Mesendoderm (in vitro differentiated cells): ENCODE measurements at regions not wholly inside any gene's neighbourhood (a gene's known extent, or its start where the extent isn't known, plus 50 kb on each side); places are given as distances from the start of the nearest gene placed in this dataset.
A peak's percentile ranks its signal among the peaks of the same experiment; 100 is the strongest.
"Not testable (repeated sequence)": the region's sequence is repeated elsewhere in the genome, so short reads cannot be mapped to it uniquely, and the experiment has no call there.

Experiments used
- DNase-seq: peaks from one replicate; pipeline ENCODE4 v3.0.0; 2013
- H2AK5ac ChIP-seq: 2 replicates; pipeline ENCODE4 v1.6.1; 2013; ENCODE audit warnings: low read length, inconsistent platforms
- H2BK120ac ChIP-seq: 2 replicates; pipeline ENCODE4 v1.6.1; 2013; ENCODE audit warnings: low read depth, mild to moderate bottlenecking, low read length, moderate library complexity, mixed read lengths
- H2BK15ac ChIP-seq: replicated peaks from 2 replicates; pipeline ENCODE4 v1.6.1; 2013; ENCODE audit warnings: low read depth, mild to moderate bottlenecking, moderate library complexity
- H2BK5ac ChIP-seq: 2 replicates; pipeline ENCODE4 v1.6.1; 2013; ENCODE audit warnings: low read length, inconsistent platforms
- H3K18ac ChIP-seq: 2 replicates; pipeline ENCODE4 v1.6.1; 2013; ENCODE audit warnings: mild to moderate bottlenecking, low read length, mixed read lengths
- H3K23ac ChIP-seq: one replicate; pipeline ENCODE4 v1.6.1; 2013; ENCODE audit warnings: low read length
- H3K27ac ChIP-seq: 2 replicates; pipeline ENCODE4 v1.5.1; 2013; ENCODE audit warnings: low read depth, mild to moderate bottlenecking, inconsistent platforms, low read length, moderate library complexity
- H3K27me3 ChIP-seq: 2 replicates; pipeline ENCODE4 v1.6.1; 2013; ENCODE audit warnings: low read length, control low read depth, mild to moderate bottlenecking, inconsistent platforms; ENCODE audit not compliant: insufficient read depth, poor library complexity
- H3K36me3 ChIP-seq: 2 replicates; pipeline ENCODE4 v1.6.1; 2013; ENCODE audit warnings: low read length, inconsistent platforms; ENCODE audit not compliant: control insufficient read depth, insufficient read depth
- H3K4ac ChIP-seq: one replicate; pipeline ENCODE4 v1.6.1; 2013; ENCODE audit warnings: low read depth, mild to moderate bottlenecking, low read length, moderate library complexity
- H3K4me1 ChIP-seq: 2 replicates; pipeline ENCODE4 v1.6.1; 2013; ENCODE audit warnings: low read depth, low read length, inconsistent platforms; ENCODE audit not compliant: control insufficient read depth
- H3K4me2 ChIP-seq: 2 replicates; pipeline ENCODE4 v1.6.1; 2013; ENCODE audit warnings: low read length
- H3K4me3 ChIP-seq: 2 replicates; pipeline ENCODE4 v1.5.1; 2013; ENCODE audit warnings: mild to moderate bottlenecking, low read length
- H3K56ac ChIP-seq: one replicate; pipeline ENCODE4 v1.6.1; 2013; ENCODE audit warnings: low read length
- H3K79me1 ChIP-seq: 2 replicates; pipeline ENCODE4 v1.6.1; 2013; ENCODE audit warnings: low read length, inconsistent platforms
- H3K79me2 ChIP-seq: 2 replicates; pipeline ENCODE4 v1.6.1; 2013; ENCODE audit warnings: mild to moderate bottlenecking, low read length; ENCODE audit not compliant: control insufficient read depth, insufficient read depth
- H3K9ac ChIP-seq: 2 replicates; pipeline ENCODE4 v1.6.1; 2013; ENCODE audit warnings: low read length, inconsistent platforms
- H4K5ac ChIP-seq: one replicate; pipeline ENCODE4 v1.6.1; 2013; ENCODE audit warnings: low read length
- H4K8ac ChIP-seq: one replicate; pipeline ENCODE4 v1.6.1; 2013; ENCODE audit warnings: low read depth, mild to moderate bottlenecking, control low read depth, low read length, moderate library complexity
- WGBS: extraction: QIAGEN DNeasy Blood & Tissue Kit; methylation state at CpG from one replicate; pipeline ENCODE4 v1.1.7; 2013; ENCODE audit warnings: low lambda C conversion rate, missing lambda C conversion rate; ENCODE audit not compliant: insufficient coverage; ENCODE audit errors: extremely low coverage; 5-methylcytosine and 5-hydroxymethylcytosine counted together

GRCh38 chr1:200257235-200257634 lies 152.6 kb downstream of the ZNF281 start:
- H2BK120ac ChIP-seq, result no peak overlapping the region
- no peak overlapping the region for H3K56ac ChIP-seq
- no peak overlapping the region for H2AK5ac ChIP-seq
- no peaks in the 10 kb centered on the region for H3K79me2 ChIP-seq
- no peak overlapping the region for H2BK15ac ChIP-seq
- no peak overlapping the region for H3K4me3 ChIP-seq
- H3K27me3 ChIP-seq, result no peaks in the 10 kb centered on the region
- WGBS, result no CpG with 5 or more reads among the region's 10 CpGs
- no peak overlapping the region for H4K5ac ChIP-seq
- H3K18ac ChIP-seq, result no peak overlapping the region
- H3K27ac ChIP-seq, result no peak overlapping the region
- no peak overlapping the region for H3K9ac ChIP-seq
- peak; percentile 7 for DNase-seq
- H3K36me3 ChIP-seq, result no peaks in the 10 kb centered on the region
- H2BK5ac ChIP-seq, result no peak overlapping the region
- no peaks in the 10 kb centered on the region for H3K79me1 ChIP-seq
- no peaks in the 10 kb centered on the region for H3K4me1 ChIP-seq
- H3K4me2 ChIP-seq, result no peak overlapping the region
- H3K23ac ChIP-seq, result no peak overlapping the region
- H4K8ac ChIP-seq, result no peak overlapping the region
- no peak overlapping the region for H3K4ac ChIP-seq

GRCh38 chr1:200254602-200255001 lies 155.2 kb downstream of the ZNF281 start:
- H3K27ac ChIP-seq, H3K36me3 ChIP-seq, H3K4me3 ChIP-seq, DNase-seq, H3K4me2 ChIP-seq, H2BK5ac ChIP-seq, H2BK120ac ChIP-seq, H3K18ac ChIP-seq, H4K5ac ChIP-seq, H3K79me2 ChIP-seq, H3K79me1 ChIP-seq, H4K8ac ChIP-seq, H3K56ac ChIP-seq, H3K4me1 ChIP-seq, H2BK15ac ChIP-seq, H3K23ac ChIP-seq, H2AK5ac ChIP-seq, H3K9ac ChIP-seq, H3K27me3 ChIP-seq, H3K4ac ChIP-seq: not testable (repeated sequence)
- WGBS, result 100% methylated on average over 2 of the region's 9 CpGs

GRCh38 chr1:200253774-200254495 lies 155.9 kb downstream of the ZNF281 start:
- no peaks in the 10 kb centered on the region for H3K4me1 ChIP-seq
- no peak overlapping the region for H2BK5ac ChIP-seq
- no peaks in the 10 kb centered on the region for H3K27me3 ChIP-seq
- no peak overlapping the region for H2AK5ac ChIP-seq
- no peak overlapping the region for H4K8ac ChIP-seq
- no peak overlapping the region for H4K5ac ChIP-seq
- H3K27ac ChIP-seq, result no peak overlapping the region
- H3K23ac ChIP-seq, result peak overlapping the region; percentile 9
- no peak overlapping the region for H3K4me3 ChIP-seq
- H3K4ac ChIP-seq, result no peak overlapping the region
- H3K4me2 ChIP-seq, result no peak overlapping the region
- no peaks in the 10 kb centered on the region for H3K36me3 ChIP-seq
- peak; percentile 6 for DNase-seq
- H2BK15ac ChIP-seq, result no peak overlapping the region
- WGBS, result no CpG with 5 or more reads among the region's 7 CpGs
- no peaks in the 10 kb centered on the region for H3K79me2 ChIP-seq
- no peak overlapping the region for H3K56ac ChIP-seq
- H3K9ac ChIP-seq, result no peak overlapping the region
- H2BK120ac ChIP-seq, result no peak overlapping the region
- no peak overlapping the region for H3K18ac ChIP-seq
- H3K79me1 ChIP-seq, result no peaks in the 10 kb centered on the region

- Histone ChIP-seq H3K27ac (no peak overlapping the region), H4K5ac (no peak overlapping the region), H3K4ac (no peak overlapping the region), H3K56ac (no peak overlapping the region), H3K27me3 (no peaks in the 10 kb centered on the region), H3K79me1 (no peaks in the 10 kb centered on the region), H3K4me3 (no peak overlapping the region), H2BK15ac (no peak overlapping the region), H4K8ac (no peak overlapping the region), H3K9ac (no peak overlapping the region), H3K4me2 (no peak overlapping the region), H3K4me1 (no peaks in the 10 kb centered on the region), H2BK120ac (no peak overlapping the region), H3K18ac (no peak overlapping the region), H2BK5ac (no peak overlapping the region), H3K36me3 (no peaks in the 10 kb centered on the region), H3K79me2 (no peaks in the 10 kb centered on the region), H2AK5ac (no peak overlapping the region), H3K23ac (no peak overlapping the region)
- WGBS, result no CpG with 5 or more reads among the region's 5 CpGs
- no peak for DNase-seq
Measured at GRCh38 chr1:200252531-200252930, 157.3 kb downstream of the ZNF281 start.

GRCh38 chr1:200250469-200250868 lies 159.4 kb downstream of the ZNF281 start:
- H3K4me3 ChIP-seq, result no peak overlapping the region
- no peaks in the 10 kb centered on the region for H3K79me2 ChIP-seq
- H2BK5ac ChIP-seq, result no peak overlapping the region
- H3K9ac ChIP-seq, result no peak overlapping the region
- no peaks in the 10 kb centered on the region for H3K36me3 ChIP-seq
- no peak overlapping the region for H2BK120ac ChIP-seq
- H3K56ac ChIP-seq, result no peak overlapping the region
- no peak overlapping the region for H3K23ac ChIP-seq
- H4K5ac ChIP-seq, result no peak overlapping the region
- H3K18ac ChIP-seq, result no peak overlapping the region
- no peak overlapping the region for H4K8ac ChIP-seq
- H3K79me1 ChIP-seq, result no peaks in the 10 kb centered on the region
- no peak overlapping the region for H3K4ac ChIP-seq
- no CpG with 5 or more reads among the region's 5 CpGs for WGBS
- no peak overlapping the region for H2BK15ac ChIP-seq
- H2AK5ac ChIP-seq, result no peak overlapping the region
- H3K4me2 ChIP-seq, result no peak overlapping the region
- H3K4me1 ChIP-seq, result no peaks in the 10 kb centered on the region
- H3K27ac ChIP-seq, result no peak overlapping the region
- H3K27me3 ChIP-seq, result no peaks in the 10 kb centered on the region
- DNase-seq, result no peak

- no peak overlapping the region for H3K4ac ChIP-seq
- no peaks in the 10 kb centered on the region for H3K79me2 ChIP-seq
- H3K36me3 ChIP-seq, result no peaks in the 10 kb centered on the region
- H4K5ac ChIP-seq, result no peak overlapping the region
- H2BK15ac ChIP-seq, result no peak overlapping the region
- H2AK5ac ChIP-seq, result no peak overlapping the region
- H3K9ac ChIP-seq, result no peak overlapping the region
- no peak overlapping the region for H2BK120ac ChIP-seq
- no peak overlapping the region for H3K56ac ChIP-seq
- no peak overlapping the region for H2BK5ac ChIP-seq
- H3K4me2 ChIP-seq, result no peak overlapping the region
- no peak overlapping the region for H3K27ac ChIP-seq
- no peak overlapping the region for H3K23ac ChIP-seq
- no CpG with 5 or more reads among the region's 8 CpGs for WGBS
- no peaks in the 10 kb centered on the region for H3K27me3 ChIP-seq
- no peak for DNase-seq
- no peaks in the 10 kb centered on the region for H3K79me1 ChIP-seq
- no peak overlapping the region for H3K4me3 ChIP-seq
- H3K4me1 ChIP-seq, result no peaks in the 10 kb centered on the region
- no peak overlapping the region for H3K18ac ChIP-seq
- H4K8ac ChIP-seq, result no peak overlapping the region
Measured at GRCh38 chr1:200248541-200248940, 161.3 kb downstream of the ZNF281 start.
